GM12874 (cell line): ENCODE measurements at regions not wholly inside any gene's neighbourhood (a gene's known extent, or its start where the extent isn't known, plus 50 kb on each side); places are given as distances from the start of the nearest gene placed in this dataset.

Experiments
- TF ChIP-seq, protein P1 (sequence below): IDR thresholded peaks from 2 replicates; pipeline ENCODE4 v1.5.1; 2011; ENCODE audit warnings: low read depth, mild to moderate bottlenecking, control low read depth, low read length, moderate library complexity; ENCODE audit not compliant: insufficient read depth

DNA sequence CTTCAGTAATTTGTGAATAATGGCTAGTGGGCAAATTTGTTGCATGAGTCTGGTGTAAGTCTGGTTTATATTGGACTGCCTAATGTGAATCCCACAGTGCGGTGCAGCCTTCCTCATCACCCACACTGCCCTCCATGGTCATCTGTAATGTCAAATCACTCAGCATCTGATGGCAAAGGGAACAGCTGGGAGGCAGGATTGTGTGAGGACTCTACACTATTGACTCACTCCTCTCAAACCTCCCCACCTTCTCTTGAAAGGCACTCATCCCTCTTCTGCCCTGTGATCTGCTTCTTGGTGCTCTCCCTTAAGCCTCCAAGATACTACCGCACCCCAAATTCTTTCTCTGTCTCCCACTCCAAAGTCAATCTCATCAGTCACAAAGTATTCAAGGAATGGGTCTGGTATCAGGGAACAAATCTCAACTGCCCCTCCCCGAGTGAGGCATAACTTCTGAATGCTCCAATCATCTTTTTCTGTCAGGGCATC, 146.0 kb upstream of the BEND6 start:
- TF ChIP-seq, protein P1, sequence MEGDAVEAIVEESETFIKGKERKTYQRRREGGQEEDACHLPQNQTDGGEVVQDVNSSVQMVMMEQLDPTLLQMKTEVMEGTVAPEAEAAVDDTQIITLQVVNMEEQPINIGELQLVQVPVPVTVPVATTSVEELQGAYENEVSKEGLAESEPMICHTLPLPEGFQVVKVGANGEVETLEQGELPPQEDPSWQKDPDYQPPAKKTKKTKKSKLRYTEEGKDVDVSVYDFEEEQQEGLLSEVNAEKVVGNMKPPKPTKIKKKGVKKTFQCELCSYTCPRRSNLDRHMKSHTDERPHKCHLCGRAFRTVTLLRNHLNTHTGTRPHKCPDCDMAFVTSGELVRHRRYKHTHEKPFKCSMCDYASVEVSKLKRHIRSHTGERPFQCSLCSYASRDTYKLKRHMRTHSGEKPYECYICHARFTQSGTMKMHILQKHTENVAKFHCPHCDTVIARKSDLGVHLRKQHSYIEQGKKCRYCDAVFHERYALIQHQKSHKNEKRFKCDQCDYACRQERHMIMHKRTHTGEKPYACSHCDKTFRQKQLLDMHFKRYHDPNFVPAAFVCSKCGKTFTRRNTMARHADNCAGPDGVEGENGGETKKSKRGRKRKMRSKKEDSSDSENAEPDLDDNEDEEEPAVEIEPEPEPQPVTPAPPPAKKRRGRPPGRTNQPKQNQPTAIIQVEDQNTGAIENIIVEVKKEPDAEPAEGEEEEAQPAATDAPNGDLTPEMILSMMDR = no peak

DNA sequence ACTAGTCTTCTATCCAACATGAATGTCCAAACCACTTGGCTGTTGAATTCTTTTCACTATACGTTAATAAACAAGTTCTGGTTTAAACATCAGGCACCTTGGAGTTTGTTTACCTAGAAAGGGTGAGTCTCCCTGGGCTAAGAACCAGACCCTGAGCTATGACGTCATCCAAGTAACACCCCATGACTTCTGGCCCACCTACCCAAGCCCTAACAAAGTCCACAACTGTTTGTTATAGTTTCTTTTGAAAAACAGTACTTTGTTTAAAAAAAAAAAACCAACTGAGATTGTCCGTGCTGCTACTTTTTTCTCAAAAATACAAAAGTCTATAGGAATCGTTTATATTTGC, 146.9 kb upstream of the BEND6 start:
- TF ChIP-seq, protein P1 = no peak

DNA sequence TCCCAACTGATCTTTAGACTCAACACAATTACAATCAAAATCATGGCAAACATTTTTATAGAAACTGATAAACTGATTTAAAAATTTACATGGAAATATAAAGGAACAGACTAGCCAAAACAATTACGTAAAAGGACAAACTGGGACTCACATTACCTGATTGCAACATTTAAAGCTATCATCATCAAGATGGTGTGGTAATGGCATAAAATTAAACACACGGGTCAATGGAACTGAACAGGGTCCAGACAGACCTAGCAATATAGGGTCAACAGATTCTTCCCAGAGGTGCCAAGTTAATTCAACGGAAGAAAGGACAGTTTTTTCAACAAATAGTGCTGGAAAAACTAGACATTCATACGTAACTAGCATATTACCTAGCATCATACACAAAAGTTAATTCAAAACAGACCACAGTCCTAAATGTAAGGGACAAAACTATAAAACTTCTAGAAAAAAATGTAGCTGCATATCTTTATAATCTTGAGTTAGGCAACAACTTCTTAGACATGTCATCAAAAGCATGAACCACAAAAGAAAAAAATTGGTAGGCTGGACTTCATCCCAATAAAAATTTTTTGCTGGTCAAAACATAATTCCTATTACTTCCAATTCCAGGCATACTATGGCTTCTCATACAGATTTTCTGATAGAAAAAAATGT, 147.4 kb upstream of the BEND6 start:
- TF ChIP-seq, protein P1 = no peak

DNA sequence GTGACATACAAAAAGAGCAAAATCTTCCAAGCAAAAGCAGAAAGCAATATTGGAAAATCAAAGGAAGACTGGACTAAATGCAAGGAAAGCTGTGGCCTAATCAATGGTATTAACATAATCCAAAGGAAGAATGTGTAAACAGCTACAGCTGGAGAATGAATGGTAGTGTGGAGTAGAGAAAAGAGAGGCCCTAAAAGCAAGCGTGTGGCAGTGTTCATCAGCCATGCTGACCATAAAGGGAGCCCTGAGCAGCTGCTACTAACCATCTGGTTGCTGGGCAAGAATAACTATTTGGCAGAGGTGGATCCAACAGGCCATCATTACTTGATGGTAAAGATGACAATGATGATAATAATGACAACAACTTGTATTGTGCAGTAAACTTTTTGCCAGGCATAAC, 148.5 kb upstream of the BEND6 start:
- TF ChIP-seq, protein P1 = no peak

DNA sequence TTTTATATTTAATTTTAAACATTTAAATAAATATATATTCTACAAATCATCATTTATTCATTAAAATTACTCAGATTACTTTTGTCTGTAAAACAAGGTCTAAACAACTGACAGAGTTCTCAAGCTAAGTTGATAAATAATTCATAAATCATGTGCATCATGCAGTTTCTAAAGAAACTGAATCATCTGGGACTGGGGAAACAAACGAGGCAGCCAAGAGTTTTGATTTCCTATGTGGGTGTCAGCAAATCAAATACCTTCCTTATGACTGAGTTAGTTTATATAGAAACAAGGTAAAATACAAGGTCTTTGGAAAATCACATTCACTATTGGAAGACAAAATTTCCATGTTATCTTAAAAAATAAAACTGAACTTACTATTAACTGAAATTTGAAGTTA, 149.9 kb upstream of the BEND6 start:
- TF ChIP-seq, protein P1 = no peak

DNA sequence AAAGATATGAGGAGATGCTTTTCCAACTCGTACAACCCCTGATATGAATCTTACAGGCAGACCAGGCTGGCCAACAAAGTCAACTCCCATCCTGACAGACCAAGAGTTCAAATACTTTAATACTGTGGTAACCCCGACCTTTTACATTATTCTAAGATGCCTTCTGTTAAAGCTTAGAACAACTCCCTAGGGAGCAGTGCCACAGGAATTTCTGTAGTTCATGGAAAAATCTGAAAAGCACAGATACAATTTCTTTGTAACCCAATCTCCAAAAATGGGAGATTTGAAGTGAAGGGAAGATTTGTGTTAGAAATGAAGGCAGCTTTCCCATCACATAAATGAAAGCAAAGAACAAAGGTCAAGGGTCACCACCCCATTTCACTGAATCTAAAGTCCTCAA, 151.3 kb upstream of the BEND6 start:
- TF ChIP-seq, protein P1 = no peak

DNA sequence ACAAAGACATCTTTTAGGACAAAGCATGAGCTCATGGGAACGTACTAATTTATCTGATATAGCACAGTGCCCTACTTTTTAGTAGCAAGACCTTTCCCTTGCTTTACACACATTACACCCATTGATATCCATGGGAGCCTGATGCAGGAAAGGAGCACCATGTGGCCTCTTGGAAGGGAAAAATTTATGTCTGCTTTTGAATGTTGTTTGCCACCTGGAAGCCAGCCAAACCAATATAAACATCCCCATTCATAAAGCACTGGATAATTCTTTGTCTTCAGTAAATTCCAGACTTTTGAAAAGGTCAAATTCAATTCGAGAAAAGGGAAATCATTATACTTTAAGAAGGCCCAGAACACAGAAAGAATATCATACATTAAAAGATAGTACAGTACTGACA, 152.3 kb upstream of the BEND6 start:
- TF ChIP-seq, protein P1 = no peak
